Mucosa of descending colon (tissue), 3 donors: ENCODE measurements at regions not wholly inside any gene's neighbourhood (a gene's known extent, or its start where the extent isn't known, plus 50 kb on each side); places are given as distances from the start of the nearest gene placed in this dataset.

Experiments used
- ATAC-seq: fragments of 200-7000 bp; cut with Tn5 transposase; one replicate; pipeline ENCODE4 v1.9.1; 2020; ENCODE audit warnings: mild to moderate bottlenecking, moderate library complexity
- DNase-seq, 3 donors: peaks; one replicate each; pipeline ENCODE4 v3.0.0-alpha.2; 2020
- H3K36me3 ChIP-seq: fragments of 200-600 bp; one replicate; pipeline ENCODE4 v1.8.0; 2021; ENCODE audit warnings: low read depth, mild to moderate bottlenecking
- H3K4me1 ChIP-seq: fragments of 200-600 bp; one replicate; pipeline ENCODE4 v1.8.0; 2021; ENCODE audit warnings: low read depth, mild to moderate bottlenecking
- H3K4me3 ChIP-seq: fragments of 200-600 bp; one replicate; pipeline ENCODE4 v1.8.0; 2021; ENCODE audit warnings: mild to moderate bottlenecking
- H3K9me3 ChIP-seq: fragments of 200-600 bp; one replicate; pipeline ENCODE4 v1.8.0; 2021; ENCODE audit warnings: mild to moderate bottlenecking
- CTCF ChIP-seq: fragments of 200-600 bp; IDR thresholded peaks from one replicate; pipeline ENCODE4 v1.8.0; 2022; ENCODE audit warnings: antibody characterized with exemption, mild to moderate bottlenecking
- intact Hi-C, 2 donors: fragments of 100-400 bp; cut with DNase I in 1 of 2; cut with micrococcal nuclease in 1 of 2; formaldehyde crosslinking; loops; one replicate each; pipeline versions ENCODE4 v1.11.0 to v1.11.1; 2022; cut with DNase I, micrococcal nuclease
- donor health status: DM: no; HTN: no; CAD: no; lungs with moderate emphysema.
- donor health status: DM: no; HTN: no; CAD: no.
- donor health status: DM: no; HTN: yes; CAD: no.

DNA sequence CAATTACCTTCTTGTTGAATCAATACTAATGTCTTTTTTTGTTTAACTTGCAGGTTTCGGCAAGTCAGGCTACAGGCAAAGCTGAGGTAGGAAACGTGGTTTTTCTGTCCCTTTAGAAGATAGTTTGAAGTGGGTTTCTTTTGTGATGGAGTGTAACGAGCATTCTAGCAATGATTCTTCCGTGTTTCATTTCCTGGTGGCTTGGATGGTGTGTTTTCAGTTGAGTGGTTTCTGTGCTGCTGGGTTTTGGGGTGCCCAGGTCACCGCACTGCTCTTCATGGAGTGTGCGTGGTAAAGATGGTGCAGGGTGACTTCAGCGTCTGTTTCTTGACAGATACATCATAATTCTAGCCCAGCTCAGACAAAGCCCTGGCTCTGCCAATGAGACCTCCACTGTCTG is 769.7 kb upstream of the EEF2KMT start:
- Histone ChIP-seq H3K36me3 (no peaks in the 10 kb centered on the region), H3K9me3 (no peaks in the 10 kb centered on the region), H3K4me1 (no peaks in the 10 kb centered on the region), H3K4me3 (no peak overlapping the region)
- no peak for DNase-seq
- ATAC-seq = no peak
- TF ChIP-seq CTCF = no peak
- intact Hi-C loops = no loop called here

- Histone ChIP-seq H3K4me3 (no peak overlapping the region), H3K36me3 (no peaks in the 10 kb centered on the region), H3K9me3 (no peaks in the 10 kb centered on the region), H3K4me1 (no peaks in the 10 kb centered on the region)
- no peak for TF ChIP-seq CTCF
- intact Hi-C loops = no loop called here
- ATAC-seq (no peak), DNase-seq (no peak)
Measured at GRCh38 chr16:5865236-5865635, 767.6 kb upstream of the EEF2KMT start.

- Histone ChIP-seq H3K36me3 (no peaks in the 10 kb centered on the region), H3K9me3 (no peaks in the 10 kb centered on the region), H3K4me3 (no peak overlapping the region), H3K4me1 (no peaks in the 10 kb centered on the region)
- TF ChIP-seq CTCF = no peak
- intact Hi-C loops = no loop called here
- no peak for DNase-seq
- ATAC-seq = no peak
Measured at GRCh38 chr16:5863071-5863606, 765.5 kb upstream of the EEF2KMT start.

DNA sequence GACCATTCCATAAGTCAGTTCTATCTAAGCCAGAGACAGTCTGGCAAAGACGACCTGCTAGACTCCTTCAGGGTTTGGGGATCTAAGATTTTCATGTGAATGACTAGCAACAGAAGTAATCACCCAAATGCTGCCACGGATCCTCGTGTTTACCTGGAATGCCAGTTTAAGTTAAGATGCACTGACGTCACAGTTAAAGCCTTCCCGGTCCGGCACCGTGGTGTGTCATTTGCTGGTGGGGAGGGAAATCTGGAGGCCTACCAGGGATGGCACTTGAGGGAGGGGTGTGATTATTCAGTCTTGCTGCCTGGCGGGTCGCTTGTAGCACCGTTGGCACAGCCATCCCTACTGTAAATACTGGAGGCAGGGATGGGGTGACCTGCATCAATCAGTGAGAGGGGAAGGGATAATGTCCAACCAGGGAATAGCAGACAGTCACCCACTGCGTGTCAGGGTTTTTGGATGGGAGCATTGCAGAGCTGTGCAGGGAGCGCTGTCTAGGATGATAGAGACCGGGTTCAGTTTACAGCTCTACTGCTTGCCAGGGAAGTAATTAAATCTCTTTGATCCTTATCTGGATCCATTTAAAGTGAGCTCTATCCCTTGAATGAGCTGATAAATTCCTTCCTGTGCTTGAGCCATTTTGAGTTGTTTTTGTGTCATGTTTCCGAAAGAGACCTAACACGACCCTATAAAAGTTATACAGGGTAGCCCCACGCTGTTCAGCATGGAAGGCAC is 764.7 kb upstream of the EEF2KMT start:
- no peak for ATAC-seq
- no peak for TF ChIP-seq CTCF

DNA sequence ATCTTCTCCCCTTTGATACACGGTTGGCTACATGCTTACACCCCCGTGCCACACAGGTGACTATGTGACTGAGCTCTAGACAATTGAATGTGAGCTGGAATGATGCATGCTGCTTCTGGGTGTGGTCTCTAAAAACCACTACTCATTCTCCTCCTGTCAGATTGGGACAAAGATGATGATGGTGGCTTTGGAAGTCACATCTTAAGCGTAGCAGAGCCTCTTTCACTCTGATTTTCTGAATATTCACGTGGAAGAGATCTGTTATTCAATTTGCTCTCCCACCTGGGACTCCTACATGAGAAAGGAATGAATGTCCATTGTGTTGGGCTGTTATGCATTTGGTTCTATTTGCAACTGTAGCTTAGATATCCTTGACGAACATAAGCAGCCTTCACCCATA is 763.6 kb upstream of the EEF2KMT start:
- TF ChIP-seq CTCF = no peak

More for the DNA sequence above, 764.7 kb upstream of the EEF2KMT start:
- H3K9me3 ChIP-seq = no peaks in the 10 kb centered on the region
- intact Hi-C loops = no loop called here
- no peak for DNase-seq
- H3K4me3 ChIP-seq = no peak overlapping the region
- H3K36me3 ChIP-seq = no peaks in the 10 kb centered on the region
- H3K4me1 ChIP-seq = no peaks in the 10 kb centered on the region

More for the DNA sequence above, 763.6 kb upstream of the EEF2KMT start:
- Histone ChIP-seq H3K9me3 (no peaks in the 10 kb centered on the region), H3K4me3 (no peak overlapping the region), H3K36me3 (no peaks in the 10 kb centered on the region), H3K4me1 (no peaks in the 10 kb centered on the region)
- ATAC-seq = no peak
- DNase-seq = no peak
- intact Hi-C loops = no loop called here
